Endodermal cell (in vitro differentiated cells): ENCODE measurements at regions not wholly inside any gene's neighbourhood (a gene's known extent, or its start where the extent isn't known, plus 50 kb on each side); places are given as distances from the start of the nearest gene placed in this dataset.
"Not testable (repeated sequence)": the region's sequence is repeated elsewhere in the genome, so short reads cannot be mapped to it uniquely, and the experiment has no call there.

Source experiments
- DNase-seq: peaks from one replicate; pipeline ENCODE4 v3.0.0-alpha.2; 2017
- H3K27ac ChIP-seq: 2 replicates; pipeline ENCODE4 v1.5.1; 2013; ENCODE audit warnings: mild to moderate bottlenecking, low read depth, low read length, moderate library complexity
- H3K27me3 ChIP-seq: 2 replicates; pipeline ENCODE4 v1.6.1; 2013; ENCODE audit warnings: mild to moderate bottlenecking, low read length, moderate library complexity; ENCODE audit not compliant: insufficient read depth, control insufficient read depth, poor library complexity, severe bottlenecking
- H3K36me3 ChIP-seq: 2 replicates; pipeline ENCODE4 v1.7.0; 2013; ENCODE audit warnings: mild to moderate bottlenecking, low read length, moderate library complexity; ENCODE audit not compliant: control insufficient read depth, insufficient read depth
- H3K4me1 ChIP-seq: one replicate; pipeline ENCODE4 v1.7.0; 2013; ENCODE audit warnings: low read length; ENCODE audit not compliant: control insufficient read depth, insufficient read depth
- H3K4me3 ChIP-seq: 2 replicates; pipeline ENCODE4 v1.5.1; 2013; ENCODE audit warnings: mild to moderate bottlenecking, low read length, moderate library complexity
- H3K9ac ChIP-seq: 2 replicates; pipeline ENCODE4 v1.6.1; 2013; ENCODE audit warnings: mild to moderate bottlenecking, low read length, moderate library complexity; ENCODE audit not compliant: poor library complexity, severe bottlenecking; ENCODE audit errors: extremely low read depth
- H3K9me3 ChIP-seq: 2 replicates; pipeline ENCODE4 v1.6.1; 2013; ENCODE audit warnings: mild to moderate bottlenecking, low read length, moderate library complexity; ENCODE audit not compliant: control insufficient read depth
- H3K27ac Mint-ChIP-seq: 2 replicates; pipeline ENCODE4 v1.8.0; 2020; ENCODE audit warnings: mixed read lengths
- H3K27me3 Mint-ChIP-seq: 2 replicates; pipeline ENCODE4 v1.8.0; 2021; ENCODE audit warnings: mild to moderate bottlenecking, mixed read lengths; ENCODE audit not compliant: insufficient read depth
- H3K36me3 Mint-ChIP-seq: 2 replicates; pipeline ENCODE4 v1.8.0; 2020; ENCODE audit warnings: low read depth, mixed read lengths
- H3K4me1 Mint-ChIP-seq: 2 replicates; pipeline ENCODE4 v1.8.0; 2020; ENCODE audit warnings: mixed read lengths
- H3K4me3 Mint-ChIP-seq: 2 replicates; pipeline ENCODE4 v1.8.0; 2020; ENCODE audit warnings: mild to moderate bottlenecking, moderate library complexity, mixed read lengths
- H3K9me3 Mint-ChIP-seq: 2 replicates; pipeline ENCODE4 v1.8.0; 2020; ENCODE audit warnings: mild to moderate bottlenecking, mixed read lengths
- CTCF ChIP-seq: fragments of 200-600 bp; sonication (generic); conservative IDR thresholded peaks from 2 replicates; pipeline ENCODE4 v1.5.0; 2021; ENCODE audit warnings: antibody characterized with exemption, mild to moderate bottlenecking
- WGBS, 2 experiments: methylation state at CpG; one replicate each; pipeline versions ENCODE4 v1.1.5 to v1.1.7; 2013; ENCODE audit warnings: missing lambda C conversion rate in 2 of 2, mixed read lengths in 1 of 2; ENCODE audit not compliant: insufficient coverage in 1 of 2, insufficient read length in 1 of 2; 5-methylcytosine and 5-hydroxymethylcytosine counted together

- 92 to 95% methylated on average over 2 to 3 of the region's 3 CpGs for WGBS, 2 experiments
- no peak for DNase-seq
Observed at GRCh38 chr7:36064676-36065075, 88.4 kb upstream of the EEPD1 start.

GRCh38 chr7:36065563-36066342, 87.3 kb upstream of the EEPD1 start:
- not testable (repeated sequence) for H3K27me3 Mint-ChIP-seq, H3K4me3 ChIP-seq, H3K9me3 ChIP-seq, H3K36me3 Mint-ChIP-seq, H3K27ac Mint-ChIP-seq, H3K9ac ChIP-seq, H3K4me3 Mint-ChIP-seq, DNase-seq, H3K27me3 ChIP-seq, H3K27ac ChIP-seq, H3K36me3 ChIP-seq
- H3K4me1 ChIP-seq: peaks cover 12% of the 10 kb centered on the region
- peaks cover 13% of the 10 kb centered on the region for H3K4me1 Mint-ChIP-seq
- H3K9me3 Mint-ChIP-seq: peaks cover 14% of the 10 kb centered on the region
- 89 to 96% methylated on average over 6 to 10 of the region's 10 CpGs for WGBS, 2 experiments

More at GRCh38 chr7:36064676-36065075, 88.4 kb upstream of the EEPD1 start:
- Histone ChIP-seq H3K36me3 (no peaks in the 10 kb centered on the region), H3K27ac (no peak overlapping the region), H3K4me3 (no peak overlapping the region), H3K4me1 (peaks cover 12% of the 10 kb centered on the region), H3K27me3 (no peaks in the 10 kb centered on the region), H3K9ac (no peak overlapping the region), H3K9me3 (no peaks in the 10 kb centered on the region)
- Mint-ChIP-seq H3K27me3 (no peaks in the 10 kb centered on the region), H3K4me1 (peaks cover 13% of the 10 kb centered on the region), H3K36me3 (no peaks in the 10 kb centered on the region), H3K9me3 (peaks cover 14% of the 10 kb centered on the region), H3K4me3 (no peak overlapping the region), H3K27ac (no peak overlapping the region)
- no peak for TF ChIP-seq CTCF

- Mint-ChIP-seq H3K27ac (no peak overlapping the region), H3K36me3 (no peaks in the 10 kb centered on the region), H3K9me3 (peaks cover 14% of the 10 kb centered on the region), H3K4me1 (peaks cover 13% of the 10 kb centered on the region), H3K27me3 (no peaks in the 10 kb centered on the region), H3K4me3 (no peak overlapping the region)
- no peak for TF ChIP-seq CTCF
- WGBS, 2 experiments: 94 to 100% methylated on average over 1 to 3 of the region's 3 CpGs
- Histone ChIP-seq H3K4me3 (no peak overlapping the region), H3K9ac (no peak overlapping the region), H3K4me1 (peaks cover 12% of the 10 kb centered on the region), H3K9me3 (no peaks in the 10 kb centered on the region), H3K27me3 (no peaks in the 10 kb centered on the region), H3K27ac (no peak overlapping the region), H3K36me3 (no peaks in the 10 kb centered on the region)
- DNase-seq: no peak
Observed at GRCh38 chr7:36066343-36066664, 86.8 kb upstream of the EEPD1 start.

GRCh38 chr7:36070230-36070629, 82.8 kb upstream of the EEPD1 start:
- Mint-ChIP-seq H3K4me1 (peaks cover 5% of the 10 kb centered on the region), H3K27me3 (peaks cover 3% of the 10 kb centered on the region), H3K4me3 (no peak overlapping the region), H3K27ac (no peak overlapping the region), H3K36me3 (no peaks in the 10 kb centered on the region), H3K9me3 (peaks cover 7% of the 10 kb centered on the region)
- WGBS, 2 experiments: 92 to 94% methylated on average over 8 of the region's 8 CpGs
- no peak for TF ChIP-seq CTCF
- Histone ChIP-seq H3K27me3 (no peaks in the 10 kb centered on the region), H3K9me3 (no peaks in the 10 kb centered on the region), H3K4me3 (no peak overlapping the region), H3K36me3 (no peaks in the 10 kb centered on the region), H3K4me1 (no peaks in the 10 kb centered on the region), H3K27ac (no peak overlapping the region), H3K9ac (no peak overlapping the region)
- no peak for DNase-seq
